ENCODE measurements at regions not wholly inside any gene's neighbourhood (a gene's known extent, or its start where the extent isn't known, plus 50 kb on each side); places are given as distances from the start of the nearest gene placed in this dataset.
"Not testable (repeated sequence)": the region's sequence is repeated elsewhere in the genome, so short reads cannot be mapped to it uniquely, and the experiment has no call there.

DNA sequence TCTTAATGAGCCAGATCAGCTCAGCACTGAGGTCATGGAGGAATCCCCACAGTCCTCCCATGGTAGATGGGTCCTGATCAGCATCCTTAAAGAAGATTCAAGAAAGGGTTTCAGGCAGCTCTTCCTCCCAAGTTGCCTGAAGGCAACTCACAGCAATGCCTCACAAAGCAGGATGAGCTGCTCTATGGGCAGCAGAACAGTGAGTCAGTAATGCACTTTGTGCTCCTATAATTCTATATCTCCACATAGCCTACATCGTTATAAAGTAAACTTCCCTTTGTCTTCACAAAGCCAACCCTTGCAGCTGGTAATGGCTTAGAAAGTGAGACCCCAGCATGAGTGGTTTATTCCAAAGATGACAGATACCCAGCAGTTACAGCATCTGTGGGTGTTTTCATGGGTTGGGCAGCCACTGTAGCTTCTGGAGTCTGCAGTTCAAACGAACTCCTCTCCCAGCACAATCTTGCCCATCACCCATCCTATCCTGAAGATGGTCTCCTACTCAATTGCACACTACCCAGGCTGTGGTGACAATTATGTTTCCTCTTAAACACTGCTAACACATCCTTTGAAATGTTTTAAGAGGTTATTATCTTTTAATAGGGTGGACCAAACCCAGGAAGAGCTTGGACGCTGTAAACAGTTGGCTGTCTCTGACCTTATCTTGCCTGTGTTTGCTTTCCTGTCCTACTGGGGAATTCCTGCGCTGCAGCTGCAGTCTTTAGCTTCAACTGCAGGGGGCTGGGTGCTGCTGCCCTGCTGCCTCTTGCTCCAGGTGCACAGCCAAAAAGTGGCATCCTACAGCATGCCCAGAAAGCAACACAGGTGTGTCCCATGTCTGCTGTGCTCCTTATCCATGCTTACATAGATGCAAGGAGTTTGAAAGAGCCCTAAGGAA lies 286.9 kb downstream of the ANAPC1 start:
- DNase-seq = not testable (repeated sequence)

DNA sequence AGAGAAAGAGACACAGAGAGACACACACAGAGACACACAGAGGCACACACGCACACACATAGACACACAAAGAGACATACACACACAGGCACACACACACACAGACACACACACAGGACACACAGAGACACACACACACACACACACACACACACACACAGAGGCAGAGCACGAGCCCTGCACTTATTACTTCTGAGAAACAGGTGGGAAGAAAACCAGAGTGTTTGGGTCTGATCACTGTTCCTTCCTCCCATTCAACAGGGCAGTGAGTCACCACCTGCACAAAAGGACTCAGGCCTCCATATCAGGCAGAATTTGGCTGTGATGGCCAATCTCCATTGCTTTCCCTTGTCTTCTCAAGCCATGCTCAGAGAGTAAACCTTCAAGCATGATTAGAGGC lies 285.0 kb downstream of the ANAPC1 start:
- not testable (repeated sequence) for DNase-seq

DNA sequence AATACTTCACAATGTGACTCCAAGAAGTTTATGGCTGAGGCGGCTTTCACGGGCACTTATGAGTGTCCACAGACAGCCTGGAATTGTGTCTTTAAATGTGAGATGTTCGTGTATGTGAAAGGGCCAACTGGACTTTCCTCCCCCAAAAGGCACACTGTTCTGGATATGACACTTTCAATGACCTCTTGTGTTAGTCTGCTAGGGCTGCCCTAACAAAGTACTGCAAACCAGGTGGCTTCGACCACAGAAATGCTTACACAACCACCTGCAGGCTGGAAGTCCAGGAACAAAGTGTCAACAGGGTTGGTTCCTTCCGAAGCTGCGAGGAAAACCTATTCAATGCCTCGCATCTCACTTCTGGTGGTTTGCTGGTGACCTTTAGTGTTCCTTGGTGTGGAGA lies 281.7 kb downstream of the ANAPC1 start:
- DNase-seq = not testable (repeated sequence)

DNA sequence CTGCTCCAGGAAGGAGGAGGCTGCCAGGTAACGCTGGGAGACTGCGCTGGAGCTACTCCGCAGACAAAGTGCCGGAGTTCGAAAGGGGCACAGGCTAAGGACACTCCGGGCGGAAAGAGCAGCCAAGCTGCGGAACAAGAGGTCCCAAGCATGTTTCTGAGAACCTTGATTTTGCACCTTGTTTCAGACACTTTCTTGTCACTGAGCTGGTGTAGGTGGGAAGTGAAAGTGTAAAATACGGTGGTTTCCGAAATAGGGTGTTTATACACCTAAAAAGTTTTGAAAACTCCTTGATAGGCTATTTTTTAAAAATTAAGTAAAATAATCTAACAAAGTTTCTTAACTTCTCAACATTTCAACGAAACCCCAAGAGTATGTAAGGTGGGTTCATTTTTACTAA lies 278.2 kb downstream of the ANAPC1 start:
- DNase-seq = not testable (repeated sequence)

DNA sequence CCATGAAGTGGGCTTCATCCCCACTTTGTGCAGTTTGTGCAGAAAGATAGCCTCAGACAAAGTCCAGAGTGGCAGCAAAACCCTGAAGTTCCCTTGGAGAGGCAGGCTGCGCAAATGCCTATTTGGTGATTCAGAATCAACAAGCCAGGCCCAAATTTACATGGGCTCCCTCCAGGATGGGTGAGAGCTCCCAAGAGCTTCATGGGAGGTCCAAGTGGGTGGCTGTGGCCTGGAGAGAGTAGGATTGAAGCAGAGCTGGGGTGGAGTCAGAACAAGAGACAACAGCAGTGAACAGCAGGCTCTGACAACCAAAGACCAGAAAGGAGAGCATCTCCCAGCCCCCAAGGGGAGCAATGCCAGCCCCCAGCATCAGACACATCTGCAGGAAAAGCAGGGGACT lies 277.4 kb downstream of the ANAPC1 start:
- not testable (repeated sequence) for DNase-seq

DNA sequence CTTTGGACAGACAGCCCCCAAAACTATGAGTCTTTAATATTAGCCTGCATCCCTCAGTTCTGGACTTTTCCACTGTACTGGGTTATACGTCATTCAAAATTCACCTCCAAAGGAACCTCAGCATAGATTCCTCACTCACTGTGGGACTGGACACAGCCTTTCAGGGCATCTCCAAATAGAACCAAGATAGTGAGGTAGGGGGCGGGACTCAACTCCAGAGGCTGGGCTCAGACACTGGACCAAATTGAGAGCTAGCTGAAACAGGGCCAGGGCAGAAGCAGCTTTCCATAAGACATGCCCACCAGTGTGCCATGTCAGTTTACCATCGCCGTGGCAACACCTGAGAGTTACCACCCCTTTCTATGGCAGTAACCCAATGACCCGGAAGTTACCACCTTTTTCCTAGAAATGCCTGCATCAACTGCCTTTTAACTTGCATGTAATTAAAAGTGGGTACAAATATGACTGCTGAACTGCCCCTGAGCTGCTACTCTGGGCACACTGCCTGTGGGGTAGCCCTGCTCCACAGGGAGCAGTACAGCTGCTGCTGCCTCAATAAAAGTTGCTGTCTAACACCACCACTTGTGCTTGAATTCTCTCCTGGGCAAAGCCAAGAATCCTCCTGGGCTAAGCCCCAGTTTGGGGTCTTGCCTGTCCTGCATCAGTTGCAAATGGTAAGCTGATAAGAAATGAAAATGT lies 274.7 kb downstream of the ANAPC1 start:
- not testable (repeated sequence) for DNase-seq

DNA sequence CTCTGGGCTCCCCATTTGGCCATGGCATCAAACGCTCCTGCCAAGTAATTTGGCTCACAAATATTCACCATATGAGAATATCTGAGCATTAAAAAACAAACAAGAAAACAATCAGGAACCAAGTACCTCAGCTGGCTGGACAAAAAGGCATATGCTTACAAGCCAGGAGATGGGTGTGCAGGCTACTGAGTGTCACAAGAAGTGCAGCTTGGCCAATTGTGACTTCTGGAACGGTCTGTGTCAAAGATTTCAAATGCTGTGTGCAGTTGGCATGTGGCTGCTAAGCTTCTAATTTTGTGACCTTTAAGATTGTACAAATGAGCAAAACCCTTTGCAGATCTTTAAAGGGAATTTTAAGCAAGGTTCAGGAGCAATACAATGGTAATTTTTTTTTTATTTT lies 274.0 kb downstream of the ANAPC1 start:
- DNase-seq = not testable (repeated sequence)

DNA sequence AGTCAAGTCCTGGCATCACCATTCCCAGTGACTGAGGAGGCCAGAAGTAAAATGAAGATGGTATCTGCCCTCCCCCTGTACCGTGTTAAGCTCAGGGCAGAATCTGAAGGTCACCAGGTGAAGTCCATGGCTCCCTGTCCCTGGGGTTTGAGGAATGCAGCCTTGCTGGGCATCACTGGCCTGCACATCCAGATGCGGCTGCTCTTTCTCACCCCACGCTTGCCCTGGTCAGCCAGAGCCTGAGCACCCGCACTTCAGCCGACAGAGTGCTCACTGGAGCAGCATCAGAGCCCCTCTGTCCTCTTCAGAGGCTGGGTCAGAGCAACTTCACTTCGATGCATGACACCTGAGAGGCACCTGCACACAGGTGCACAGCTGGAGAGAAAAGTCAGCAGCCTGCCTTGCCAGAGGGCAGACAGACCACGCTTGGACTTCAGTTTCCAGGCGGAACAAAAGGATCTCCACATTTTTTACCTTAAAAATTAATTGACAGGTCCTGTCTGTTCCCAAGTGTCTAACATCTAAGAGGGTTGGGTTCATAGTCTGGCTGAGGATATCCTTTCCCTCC lies 267.3 kb downstream of the ANAPC1 start:
- no peak for DNase-seq

DNA sequence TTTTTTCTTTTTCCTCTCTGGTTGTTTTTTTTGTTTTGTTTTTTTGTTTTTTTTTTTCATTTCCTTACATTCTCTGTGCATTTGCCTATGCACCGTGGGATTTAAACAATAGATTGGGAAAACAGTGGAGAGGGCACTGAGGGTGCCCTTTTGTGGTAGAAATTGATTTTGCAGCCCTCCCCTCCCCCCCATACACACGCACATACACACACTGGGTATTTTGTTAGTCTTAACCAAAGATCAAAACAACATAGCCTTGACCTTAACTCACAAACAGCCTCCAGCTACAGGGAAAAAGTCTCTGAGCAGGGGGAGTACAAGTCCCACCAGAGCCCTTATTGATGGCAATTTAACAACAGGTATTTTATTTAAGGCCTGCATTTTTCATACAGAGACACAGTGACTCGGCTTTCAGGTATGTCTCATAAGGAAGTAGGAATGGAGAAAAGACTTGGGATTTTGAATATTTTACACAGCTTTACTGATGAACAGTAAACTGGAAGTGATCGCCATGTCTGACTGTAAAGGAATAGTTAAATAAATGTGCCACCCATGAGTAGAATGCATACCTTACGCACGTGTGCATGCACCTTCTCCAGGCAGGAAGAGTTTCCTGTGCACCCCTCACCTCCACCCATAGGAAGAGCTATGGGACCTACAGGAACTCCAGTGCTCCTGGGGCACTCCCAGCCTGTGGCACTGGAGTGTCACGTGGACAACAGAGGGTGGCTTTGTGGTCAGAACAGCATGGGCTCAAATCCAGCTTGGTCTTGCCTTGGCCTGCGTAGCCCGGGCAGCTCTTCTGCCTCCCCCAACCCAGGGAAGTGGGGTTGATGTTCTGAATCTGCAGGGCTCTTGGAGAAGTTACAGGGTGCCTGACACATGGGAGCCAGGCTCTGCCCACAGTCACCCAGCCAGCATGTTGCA lies 266.4 kb downstream of the ANAPC1 start:
- no peak for DNase-seq

DNA sequence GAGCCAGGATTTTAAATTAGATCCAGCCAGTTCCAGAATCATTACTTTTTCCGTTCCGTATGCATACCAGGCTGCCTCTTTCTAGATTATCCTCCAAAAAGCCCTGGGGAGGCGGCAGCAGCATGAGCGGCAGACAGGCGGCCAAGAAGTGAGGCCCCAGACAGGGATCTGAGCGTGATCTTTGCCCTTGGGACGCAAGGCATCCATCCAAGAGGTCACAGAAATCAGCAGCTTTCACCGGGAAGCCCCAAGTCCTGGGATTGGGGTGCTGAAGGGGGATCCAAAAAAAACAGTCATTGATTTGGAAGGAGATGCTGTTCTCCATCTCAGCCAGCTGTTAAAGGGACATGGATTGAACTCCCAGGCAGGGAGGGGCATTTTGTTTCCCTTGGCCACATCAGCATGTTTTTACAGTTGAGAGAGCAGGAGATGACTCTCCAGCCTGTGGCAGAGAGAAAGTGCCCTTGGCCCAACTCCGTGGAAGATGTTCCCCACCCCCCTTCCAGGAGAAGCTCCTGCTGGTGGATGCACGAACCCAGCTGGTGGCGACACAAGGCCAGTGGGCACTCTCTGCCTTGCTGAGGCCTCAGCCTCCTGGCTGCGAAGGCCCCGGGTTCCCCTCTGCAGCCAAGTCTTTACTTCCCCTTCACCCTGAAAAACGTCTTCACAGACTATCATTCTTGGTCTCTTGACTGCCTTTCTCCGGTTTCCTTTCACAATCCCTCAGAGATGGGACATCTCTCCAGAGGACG lies 265.6 kb downstream of the ANAPC1 start:
- no peak for DNase-seq

DNA sequence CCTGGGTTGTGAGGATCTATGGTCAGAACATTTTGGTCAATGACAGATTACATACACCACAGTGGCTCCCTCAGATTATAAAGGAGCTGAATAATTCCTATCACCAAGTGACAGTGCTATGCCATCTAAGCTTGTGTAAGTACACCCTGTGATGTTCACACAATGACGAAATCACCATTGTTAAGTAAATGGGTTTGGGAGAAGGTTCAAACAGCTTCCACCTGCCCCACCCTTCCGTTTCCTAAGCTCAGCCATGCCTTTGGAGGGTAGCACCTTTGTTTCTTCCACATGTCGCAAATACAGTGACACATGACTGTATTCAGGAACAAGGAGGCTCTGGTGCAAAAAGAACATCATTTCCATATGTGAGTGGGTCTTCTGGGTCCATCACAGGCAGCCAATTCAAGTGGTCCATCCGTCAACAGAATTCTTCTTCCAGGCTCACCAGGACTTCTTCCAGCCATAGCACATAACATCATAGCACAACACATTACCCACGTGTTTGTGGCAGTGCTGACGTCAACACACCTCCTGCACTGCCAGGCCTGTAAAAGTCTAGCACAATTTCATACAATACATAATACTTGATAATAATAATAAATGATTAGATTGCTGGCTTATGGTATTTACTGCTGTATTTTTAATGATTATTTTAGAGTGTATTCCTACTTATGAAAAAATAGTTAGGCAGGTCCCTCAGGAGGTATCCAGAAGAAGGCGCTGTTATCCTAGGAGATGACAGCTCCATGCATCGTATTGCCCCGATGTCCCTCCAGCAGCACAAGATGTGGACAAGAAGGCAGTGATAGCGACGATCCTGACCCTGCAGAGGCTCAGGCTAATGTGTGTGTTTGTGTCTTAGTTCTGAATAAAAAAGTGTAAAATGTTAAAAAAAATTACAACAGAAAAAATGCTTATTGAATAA lies 264.8 kb downstream of the ANAPC1 start:
- no peak for DNase-seq

DNA sequence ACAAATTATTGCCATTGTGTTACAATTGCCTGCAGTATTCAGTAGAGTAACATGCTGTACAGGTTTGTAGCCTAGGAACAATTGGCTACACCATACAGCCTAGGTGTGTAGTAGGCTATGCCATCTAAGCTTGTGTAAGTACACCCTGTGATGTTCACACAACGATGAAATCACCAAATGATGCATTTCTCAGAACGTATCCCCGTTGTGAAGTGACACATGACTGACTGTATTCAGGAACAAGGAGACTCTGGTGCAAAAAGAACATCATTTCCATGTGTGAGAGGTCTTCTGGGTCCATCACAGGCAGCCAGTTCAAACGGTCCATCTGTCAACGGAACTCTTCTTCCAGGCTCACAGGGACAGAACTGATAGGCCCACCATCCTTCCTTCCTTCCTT lies 263.7 kb downstream of the ANAPC1 start:
- no peak for DNase-seq

DNA sequence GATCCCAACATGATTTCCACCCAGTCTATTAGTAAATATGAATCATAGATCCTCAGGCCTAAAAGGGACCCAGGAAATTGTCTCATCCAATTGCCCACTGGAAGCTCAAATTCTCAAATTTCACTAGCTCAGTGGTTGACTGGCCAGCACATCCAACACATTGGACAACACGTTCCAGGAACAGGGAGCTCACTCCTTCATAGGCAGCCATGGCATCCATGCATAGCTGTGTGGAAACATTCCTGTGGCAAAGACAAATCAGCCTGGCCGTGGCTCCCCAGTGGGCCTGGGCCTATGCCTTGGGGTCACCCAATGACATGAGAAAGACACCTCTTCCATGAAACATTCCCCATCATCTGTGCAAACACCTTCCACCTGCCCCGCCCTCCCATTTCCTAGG lies 261.1 kb downstream of the ANAPC1 start:
- no peak for DNase-seq

DNA sequence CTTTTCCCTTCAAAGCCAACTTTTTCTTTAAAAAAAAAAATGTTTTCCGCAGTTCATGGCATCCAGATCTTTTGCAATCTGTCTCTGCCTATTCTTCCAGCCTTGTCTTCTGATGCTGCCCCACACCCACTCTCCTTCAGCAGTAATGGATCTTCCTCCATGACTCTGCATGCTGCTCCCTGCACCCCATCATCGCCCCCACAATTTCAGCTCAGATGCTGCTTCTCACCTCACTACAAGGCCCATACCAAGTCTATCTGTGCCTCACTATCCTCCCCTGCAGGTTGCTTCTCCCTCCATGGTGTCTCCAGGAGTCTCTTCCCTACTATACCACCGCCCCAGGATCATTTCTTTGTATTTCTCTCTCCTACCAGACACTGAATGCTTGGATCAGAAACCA lies 260.6 kb downstream of the ANAPC1 start:
- DNase-seq = no peak

DNA sequence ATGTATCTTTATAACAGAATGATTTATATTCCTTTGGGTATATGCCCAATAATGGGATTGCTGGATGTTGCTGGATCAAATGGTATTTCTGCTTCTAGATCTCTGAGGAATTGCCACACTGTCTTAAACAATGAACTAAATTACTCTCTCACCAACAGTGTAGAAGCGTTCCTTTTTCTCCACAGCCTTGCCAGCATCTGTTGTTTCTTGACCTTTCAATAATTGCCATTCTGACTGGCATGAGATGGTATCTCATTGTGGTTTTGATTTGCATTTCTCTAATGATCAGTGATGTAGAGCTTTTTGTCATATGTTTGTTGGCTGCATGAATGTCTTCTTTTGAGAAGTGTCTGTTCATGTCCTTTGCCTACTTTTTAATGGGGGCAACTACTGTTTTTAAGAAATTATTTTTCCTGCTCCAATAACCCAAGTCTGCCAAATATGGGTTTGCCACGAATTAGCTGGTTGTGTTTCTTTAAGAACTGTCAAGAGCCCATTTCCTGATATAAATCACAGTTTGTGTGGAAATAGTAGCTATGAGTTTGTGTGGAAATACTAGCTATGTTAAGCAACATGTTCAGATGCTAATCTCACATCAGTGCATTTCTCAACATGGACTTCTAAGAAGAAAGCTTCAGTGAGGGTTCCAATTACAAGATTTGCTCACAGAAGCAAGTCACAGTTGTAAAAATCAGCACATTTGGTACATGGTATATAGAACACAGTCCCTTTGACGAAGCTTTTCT lies 259.4 kb downstream of the ANAPC1 start:
- no peak for DNase-seq

DNA sequence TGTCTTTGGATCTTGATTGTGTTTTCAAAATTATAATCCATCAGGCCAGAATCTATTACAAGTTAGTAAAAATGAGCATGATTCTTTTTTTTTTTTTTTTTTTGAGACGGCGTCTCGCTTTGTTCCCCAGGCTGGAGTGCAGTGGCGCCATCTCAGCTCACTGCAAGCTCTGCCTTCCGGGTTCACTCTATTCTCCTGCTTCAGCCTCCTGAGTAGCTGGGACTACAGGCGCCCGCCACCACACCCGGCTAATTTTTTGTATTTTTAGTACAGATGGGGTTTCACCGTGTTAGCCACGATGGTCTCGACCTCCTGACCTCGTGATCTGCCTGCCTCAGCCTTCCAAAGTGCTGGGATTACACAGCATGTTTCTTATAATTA lies 258.8 kb downstream of the ANAPC1 start:
- DNase-seq = not testable (repeated sequence)

DNA sequence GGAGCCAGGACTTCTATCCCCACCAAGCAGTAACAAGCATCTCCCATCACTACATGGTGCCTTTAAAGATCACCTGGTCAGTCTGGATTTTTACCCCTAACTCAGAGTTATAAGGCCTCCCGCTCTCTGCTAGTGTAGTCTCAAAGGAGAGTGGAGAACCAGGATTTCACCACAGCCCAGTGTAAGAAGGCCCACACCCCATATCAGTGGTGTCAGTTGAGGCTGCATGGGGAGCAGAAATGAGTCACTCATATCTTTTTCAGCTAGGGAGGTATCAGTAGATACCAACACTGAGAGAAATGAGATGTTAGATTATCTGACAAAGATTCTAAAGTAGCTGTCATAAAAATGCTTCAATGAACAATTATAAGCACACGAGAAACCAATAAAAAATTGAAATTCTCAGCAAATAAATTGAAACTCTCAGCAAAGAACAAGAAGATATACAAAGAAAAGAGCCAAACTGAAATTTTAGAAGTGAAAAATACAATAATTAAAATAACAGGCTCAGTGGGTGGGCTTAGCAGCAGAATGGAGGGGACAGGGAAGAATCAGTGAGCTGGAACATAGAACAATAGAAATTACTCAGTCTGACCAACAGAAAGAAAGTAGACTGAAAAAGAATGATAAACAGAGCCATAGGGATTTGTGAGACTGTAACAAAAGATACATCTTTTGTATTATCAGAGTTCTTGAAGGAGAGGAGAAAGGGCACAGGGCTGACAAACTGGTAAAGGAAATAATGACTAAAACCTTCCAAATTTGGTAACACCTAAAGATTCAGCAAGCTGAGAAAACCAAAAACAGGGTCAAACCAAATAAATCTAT lies 257.7 kb downstream of the ANAPC1 start:
- DNase-seq = no peak

DNA sequence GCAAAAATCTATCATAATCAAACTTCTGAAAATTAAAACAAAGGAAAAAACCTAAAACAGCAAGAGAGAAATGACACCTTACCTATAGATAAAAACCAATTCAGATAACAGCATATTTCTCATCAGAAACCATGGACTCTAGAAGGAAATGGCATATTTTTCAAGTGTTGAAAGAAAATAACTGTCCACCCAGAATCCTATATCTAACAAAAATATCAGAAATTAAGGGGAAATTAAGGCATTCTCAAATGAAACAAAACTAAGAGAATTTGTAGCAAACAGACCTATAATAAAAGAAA lies 257.2 kb downstream of the ANAPC1 start:
- no peak for DNase-seq

DNA sequence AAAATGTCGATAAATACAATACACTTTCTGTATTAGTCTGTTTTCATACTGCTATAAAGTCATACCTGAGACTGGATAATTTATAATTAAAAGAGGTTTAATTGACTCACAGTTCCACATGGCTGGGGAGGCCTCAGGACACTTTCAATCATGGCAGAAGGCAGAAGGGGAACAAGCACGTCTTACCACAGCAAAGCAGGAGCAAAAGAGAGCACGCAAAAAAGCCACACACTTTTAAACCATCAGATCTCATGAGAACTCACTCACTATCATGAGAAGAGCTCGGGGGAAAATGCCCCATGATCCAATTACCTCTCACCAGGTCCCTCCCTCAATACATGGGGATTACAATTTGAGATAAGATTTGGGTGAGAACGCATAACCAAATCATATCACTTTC lies 256.7 kb downstream of the ANAPC1 start:
- no peak for DNase-seq
